CD4-positive, alpha-beta T cell (primary cell): ENCODE measurements at regions not wholly inside any gene's neighbourhood (a gene's known extent, or its start where the extent isn't known, plus 50 kb on each side); places are given as distances from the start of the nearest gene placed in this dataset.

Experiments
- ATAC-seq: fragments of 200-7000 bp; cut with Tn5 transposase; one replicate; pipeline ENCODE4 v1.10.0; 2022; ENCODE audit warnings: mild to moderate bottlenecking; ENCODE audit not compliant: poor library complexity
- CTCF ChIA-PET: fragments of 350-600 bp; sonication (Branson Sonifier 250); formaldehyde crosslinking; loops from one replicate; lab custom pipeline; 2021; ENCODE audit warnings: antibody characterized with exemption, inconsistent platforms; lab: Charles Lee
- POLR2A ChIA-PET: fragments of 350-600 bp; sonication (Branson Sonifier 250); formaldehyde crosslinking; loops from one replicate; lab custom pipeline; 2021; ENCODE audit warnings: antibody characterized with exemption, inconsistent platforms; lab: Charles Lee
- DNase-seq, 14 experiments: peaks; one replicate each; pipeline ENCODE4 v3.0.0-alpha.2; 2013 to 2020; ENCODE audit warnings: mixed read lengths in 2 of 14
- H3K27ac ChIP-seq, 2 donors: one replicate each; pipeline versions ENCODE4 v1.5.1 to v1.7.0; 2013; ENCODE audit warnings: low read length in 2 of 2, low read depth in 1 of 2, mild to moderate bottlenecking in 1 of 2
- H3K27me3 ChIP-seq, 2 experiments: 1 replicate in 1 of 2; 2 replicates in 1 of 2; pipeline versions ENCODE4 v1.6.1 to v1.7.0; 2013; ENCODE audit warnings: low read length in 2 of 2, control low read depth in 1 of 2, mild to moderate bottlenecking in 1 of 2, moderate library complexity in 1 of 2; ENCODE audit not compliant: insufficient read depth in 2 of 2, control insufficient read depth in 1 of 2
- H3K36me3 ChIP-seq: one replicate; pipeline ENCODE4 v1.6.1; 2013; ENCODE audit warnings: low read length, control low read depth; ENCODE audit not compliant: insufficient read depth
- H3K4me1 ChIP-seq: one replicate; pipeline ENCODE4 v1.6.1; 2013; ENCODE audit warnings: low read length, control low read depth; ENCODE audit not compliant: insufficient read depth
- H3K4me3 ChIP-seq: one replicate; pipeline ENCODE4 v1.5.1; 2013; ENCODE audit warnings: mild to moderate bottlenecking, low read length, moderate library complexity
- H3K9me3 ChIP-seq, 2 experiments: 1 replicate in 1 of 2; 2 replicates in 1 of 2; pipeline versions ENCODE4 v1.6.1 to v1.7.0; 2013; ENCODE audit warnings: low read length in 2 of 2, mild to moderate bottlenecking in 2 of 2, control low read depth in 1 of 2, moderate library complexity in 1 of 2; ENCODE audit not compliant: control insufficient read depth in 1 of 2, insufficient read depth in 1 of 2
- H3K27ac Mint-ChIP-seq: one replicate; pipeline ENCODE4 v1.8.0; 2020; ENCODE audit warnings: mixed read lengths
- H3K27me3 Mint-ChIP-seq: one replicate; pipeline ENCODE4 v1.8.0; 2021; ENCODE audit warnings: mixed read lengths
- H3K36me3 Mint-ChIP-seq: one replicate; pipeline ENCODE4 v1.8.0; 2021; ENCODE audit warnings: low read depth, mixed read lengths
- H3K4me1 Mint-ChIP-seq: one replicate; pipeline ENCODE4 v1.8.0; 2021; ENCODE audit warnings: low read depth, mixed read lengths
- H3K4me3 Mint-ChIP-seq: one replicate; pipeline ENCODE4 v1.8.0; 2020; ENCODE audit warnings: mild to moderate bottlenecking, mixed read lengths
- H3K9me3 Mint-ChIP-seq: one replicate; pipeline ENCODE4 v1.8.0; 2020; ENCODE audit warnings: mixed read lengths
- intact Hi-C, 2 experiments: fragments of 100-400 bp; cut with DNase I in 1 of 2; cut with micrococcal nuclease in 1 of 2; formaldehyde crosslinking; loops; one replicate each; pipeline versions ENCODE4 v1.15.1 to v1.9.0; 2023 to 2025; cut with DNase I, micrococcal nuclease
- TF ChIP-seq, protein P1 (sequence below): fragments of 200-600 bp; IDR thresholded peaks from one replicate; pipeline ENCODE4 v1.8.0; 2022; ENCODE audit warnings: antibody characterized with exemption, mild to moderate bottlenecking

- TF ChIP-seq, protein P1, sequence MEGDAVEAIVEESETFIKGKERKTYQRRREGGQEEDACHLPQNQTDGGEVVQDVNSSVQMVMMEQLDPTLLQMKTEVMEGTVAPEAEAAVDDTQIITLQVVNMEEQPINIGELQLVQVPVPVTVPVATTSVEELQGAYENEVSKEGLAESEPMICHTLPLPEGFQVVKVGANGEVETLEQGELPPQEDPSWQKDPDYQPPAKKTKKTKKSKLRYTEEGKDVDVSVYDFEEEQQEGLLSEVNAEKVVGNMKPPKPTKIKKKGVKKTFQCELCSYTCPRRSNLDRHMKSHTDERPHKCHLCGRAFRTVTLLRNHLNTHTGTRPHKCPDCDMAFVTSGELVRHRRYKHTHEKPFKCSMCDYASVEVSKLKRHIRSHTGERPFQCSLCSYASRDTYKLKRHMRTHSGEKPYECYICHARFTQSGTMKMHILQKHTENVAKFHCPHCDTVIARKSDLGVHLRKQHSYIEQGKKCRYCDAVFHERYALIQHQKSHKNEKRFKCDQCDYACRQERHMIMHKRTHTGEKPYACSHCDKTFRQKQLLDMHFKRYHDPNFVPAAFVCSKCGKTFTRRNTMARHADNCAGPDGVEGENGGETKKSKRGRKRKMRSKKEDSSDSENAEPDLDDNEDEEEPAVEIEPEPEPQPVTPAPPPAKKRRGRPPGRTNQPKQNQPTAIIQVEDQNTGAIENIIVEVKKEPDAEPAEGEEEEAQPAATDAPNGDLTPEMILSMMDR = no peak
- Mint-ChIP-seq H3K4me1 (peaks cover 33% of the 10 kb centered on the region), H3K9me3 (no peaks in the 10 kb centered on the region), H3K4me3 (no peak overlapping the region), H3K27me3 (no peaks in the 10 kb centered on the region), H3K27ac (no peak overlapping the region), H3K36me3 (no peaks in the 10 kb centered on the region)
- DNase-seq = no peak
- intact Hi-C loops = no loop called here
- Histone ChIP-seq H3K4me1 (no peaks in the 10 kb centered on the region), H3K4me3 (no peak overlapping the region), H3K9me3 (no peaks in the 10 kb centered on the region), H3K27ac (no peak overlapping the region), H3K36me3 (no peaks in the 10 kb centered on the region), H3K27me3 (no peaks in the 10 kb centered on the region)
- CTCF ChIA-PET = interaction anchor here (0.7 to 0.8 kb wide), 2 partner anchors 20 to 545 kb away, joined by 3 read pairs; no protein-coding TSS in a partner anchor
- POLR2A ChIA-PET = interaction anchor here (0.6 to 1.2 kb wide), 2 partner anchors 116 to 920 kb away, joined by 3 to 6 read pairs; partner anchors contain the start of gene BTG1
- no peak for ATAC-seq
Measured at GRCh38 chr12:92261692-92262091, 116.0 kb upstream of the BTG1 start.

DNA sequence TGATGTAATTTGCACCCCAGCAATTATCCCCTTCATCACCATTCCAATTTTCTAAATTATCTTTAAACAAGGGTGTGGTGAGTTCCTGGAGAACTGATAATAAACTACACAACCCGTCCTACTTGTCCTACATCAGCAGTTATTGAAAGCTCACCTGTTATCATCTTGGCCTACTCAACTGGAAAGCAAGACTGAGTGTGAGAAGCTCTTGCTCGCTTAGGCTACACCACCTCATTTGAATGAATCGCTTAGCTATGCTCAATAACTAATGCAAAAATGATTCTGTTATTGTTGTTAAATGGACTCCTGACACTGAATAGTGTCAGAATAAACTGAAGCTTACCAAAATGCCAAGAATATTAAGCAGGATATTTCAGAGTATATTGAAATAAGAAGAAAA is 115.4 kb upstream of the BTG1 start:
- H3K4me3 ChIP-seq = no peak overlapping the region
- TF ChIP-seq, protein P1 = no peak
- DNase-seq (no peak), ATAC-seq (no peak)
- Mint-ChIP-seq H3K9me3 (no peaks in the 10 kb centered on the region), H3K4me1 (peaks cover 39% of the 10 kb centered on the region), H3K36me3 (no peaks in the 10 kb centered on the region), H3K27ac (no peak overlapping the region), H3K4me3 (no peak overlapping the region), H3K27me3 (no peaks in the 10 kb centered on the region)
- no peaks in the 10 kb centered on the region for H3K36me3 ChIP-seq
- H3K27ac ChIP-seq = no peak overlapping the region
- intact Hi-C loops = no loop called here
- CTCF ChIA-PET = interaction anchor here (0.6 to 0.8 kb wide), 3 partner anchors 19 to 545 kb away, joined by 3 read pairs; no protein-coding TSS in a partner anchor
- POLR2A ChIA-PET = interaction anchor here (1.2 kb wide), 1 partner anchor 115 kb away, joined by 6 read pairs; the partner anchor contains the start of gene BTG1
- H3K27me3 ChIP-seq = no peaks in the 10 kb centered on the region
- H3K4me1 ChIP-seq = peaks cover 2% of the 10 kb centered on the region
- no peaks in the 10 kb centered on the region for H3K9me3 ChIP-seq

GRCh38 chr12:92259696-92260251 is 114.1 kb upstream of the BTG1 start:
- H3K4me3 Mint-ChIP-seq = no peak overlapping the region
- H3K36me3 Mint-ChIP-seq = no peaks in the 10 kb centered on the region
- H3K4me1 ChIP-seq = peaks cover 2% of the 10 kb centered on the region
- H3K4me1 Mint-ChIP-seq = peaks cover 39% of the 10 kb centered on the region
- DNase-seq = no peak
- no peak overlapping the region for H3K27ac ChIP-seq
- no peak for ATAC-seq
- CTCF ChIA-PET = interaction anchor here (0.6 to 0.7 kb wide), 2 partner anchors 87 to 349 kb away, joined by 3 to 4 read pairs; no protein-coding TSS in a partner anchor
- no peaks in the 10 kb centered on the region for H3K9me3 Mint-ChIP-seq
- H3K9me3 ChIP-seq = no peaks in the 10 kb centered on the region
- POLR2A ChIA-PET = interaction anchor here (0.6 to 1.4 kb wide), 3 partner anchors 97 to 1320 kb away, joined by 3 to 5 read pairs (median 3); no protein-coding TSS in a partner anchor
- intact Hi-C loops = loop anchor here in 1 of 2 experiments (5.0 kb wide), 1 partner anchor 313 kb away; no protein-coding TSS in a partner anchor
- peak overlapping the region; percentile 46 for H3K27ac Mint-ChIP-seq
- H3K27me3 Mint-ChIP-seq = no peaks in the 10 kb centered on the region
- H3K4me3 ChIP-seq = no peak overlapping the region
- H3K36me3 ChIP-seq = no peaks in the 10 kb centered on the region
- TF ChIP-seq, protein P1 = no peak
- H3K27me3 ChIP-seq = no peaks in the 10 kb centered on the region
